Left cardiac atrium (tissue), 4 donors: ENCODE measurements at regions not wholly inside any gene's neighbourhood (a gene's known extent, or its start where the extent isn't known, plus 50 kb on each side); places are given as distances from the start of the nearest gene placed in this dataset.
"Not testable (repeated sequence)": the region's sequence is repeated elsewhere in the genome, so short reads cannot be mapped to it uniquely, and the experiment has no call there.

ENCODE experiments used
- ATAC-seq, 2 donors: fragments of 200-7000 bp; cut with Tn5 transposase; one replicate each; pipeline ENCODE4 v1.9.1; 2020; ENCODE audit warnings: mild to moderate bottlenecking in 2 of 2, moderate library complexity in 2 of 2
- DNase-seq: peaks from one replicate; pipeline ENCODE4 v3.0.0-alpha.2; 2020
- intact Hi-C, 2 donors: fragments of 100-400 bp; cut with DNase I; formaldehyde crosslinking; loops; one replicate each; pipeline versions ENCODE4 v1.14.1 to v1.15.1; 2022 to 2023
- donor health status: DM: no; HTN: yes; CAD: no.
- donor health status: DM: no; HTN: yes; CAD: no; lungs with severe emphysema.
- donor health status: DM: yes; HTN: yes; CAD: no.
- donor health status: Dilated cardiomyopathy.

DNA sequence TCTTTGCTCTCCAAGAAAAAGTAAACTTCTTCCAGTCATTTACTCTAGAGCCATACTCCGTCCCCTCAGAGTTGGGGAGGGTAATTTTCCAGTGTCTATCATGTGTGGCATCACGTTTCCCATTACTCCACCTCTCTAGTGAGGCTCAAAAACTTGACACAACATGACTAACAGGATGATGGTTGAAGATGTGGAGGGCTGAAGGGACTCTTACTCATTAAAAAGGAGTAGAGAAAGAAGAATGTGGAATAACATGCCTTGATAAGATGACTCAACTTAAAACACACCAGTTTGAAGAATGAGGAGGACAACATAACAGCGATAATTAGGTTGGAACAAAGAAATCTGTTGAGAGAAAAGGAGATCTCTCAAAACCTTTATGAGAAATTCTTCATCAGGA lies 894.3 kb downstream of the OTOL1 start:
- ATAC-seq (no peak), DNase-seq (no peak)
- intact Hi-C loops: no loop called here

- DNase-seq: no peak
- intact Hi-C loops: no loop called here
- no peak for ATAC-seq
Measured at GRCh38 chr3:162391301-162391700, 894.7 kb downstream of the OTOL1 start.

DNA sequence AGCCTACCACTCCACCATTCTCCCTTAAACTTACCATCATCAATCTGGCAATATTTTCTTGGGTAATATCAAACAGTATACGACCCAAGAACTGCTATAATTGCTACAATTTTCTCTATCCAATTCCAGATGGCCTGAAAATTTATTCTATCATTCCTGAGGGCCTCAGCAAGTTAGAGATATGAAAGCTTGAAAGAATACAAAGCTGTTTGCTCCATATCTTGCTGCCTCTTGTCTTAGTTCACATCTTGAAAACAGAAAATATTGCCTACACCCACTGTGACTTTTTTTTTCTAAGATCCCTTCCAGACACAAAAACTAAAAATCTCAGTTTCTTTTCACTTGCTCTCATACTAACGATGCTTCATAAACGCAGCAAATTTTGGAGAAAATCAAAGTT lies 898.9 kb downstream of the OTOL1 start:
- intact Hi-C loops: no loop called here
- ATAC-seq: no peak
- DNase-seq: no peak

GRCh38 chr3:162398554-162398953 lies 901.9 kb downstream of the OTOL1 start:
- ATAC-seq (peak; percentile 50 to 59), DNase-seq (no peak)
- intact Hi-C loops: no loop called here

DNA sequence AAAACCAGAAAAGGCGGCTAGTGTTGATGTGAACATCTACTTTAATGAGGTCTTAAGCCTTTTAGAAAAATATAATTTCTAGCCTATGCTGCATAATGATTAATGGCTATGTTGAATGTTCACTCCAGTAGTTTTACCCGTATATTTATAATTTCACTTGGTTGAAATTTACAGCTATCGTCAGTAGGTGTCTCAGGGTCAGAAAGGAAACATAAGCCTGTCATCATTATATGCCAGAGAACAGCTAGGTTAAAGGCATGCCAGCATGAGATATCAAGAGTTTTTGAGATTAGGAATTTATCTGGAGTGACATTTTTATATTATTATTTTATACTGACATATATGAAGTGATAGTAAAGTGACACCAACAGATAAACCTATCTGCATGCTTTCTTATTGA lies 904.1 kb downstream of the OTOL1 start:
- DNase-seq: no peak
- intact Hi-C loops: no loop called here
- ATAC-seq: no peak

GRCh38 chr3:162411556-162411955 lies 914.9 kb downstream of the OTOL1 start:
- ATAC-seq, intact Hi-C loops, DNase-seq: not testable (repeated sequence)

- no peak for ATAC-seq
- intact Hi-C loops: no loop called here
- DNase-seq: no peak
Measured at GRCh38 chr3:162421721-162422120, 925.1 kb downstream of the OTOL1 start.

GRCh38 chr3:162428192-162428591 lies 931.6 kb downstream of the OTOL1 start:
- DNase-seq: no peak
- ATAC-seq: no peak
- intact Hi-C loops: no loop called here

DNA sequence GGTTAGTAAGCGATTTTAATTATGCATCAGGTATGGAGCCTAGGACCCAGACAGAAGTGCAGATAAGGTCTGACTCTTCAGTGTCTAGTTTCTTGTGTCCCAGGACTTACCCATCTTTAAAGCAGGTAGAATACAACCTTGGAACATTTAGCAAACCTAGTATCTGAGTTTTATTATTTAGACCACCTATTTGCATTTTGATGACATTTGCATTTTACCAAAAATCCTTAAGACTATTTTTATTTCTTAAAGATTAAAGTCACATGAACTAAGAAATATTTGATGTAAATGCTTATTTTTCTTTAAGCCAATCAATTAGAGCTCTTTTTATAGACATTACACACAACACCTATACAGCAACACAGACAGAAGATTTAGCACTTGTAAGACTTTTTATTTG lies 939.1 kb downstream of the OTOL1 start:
- intact Hi-C loops: no loop called here
- no peak for DNase-seq
- no peak for ATAC-seq

DNA sequence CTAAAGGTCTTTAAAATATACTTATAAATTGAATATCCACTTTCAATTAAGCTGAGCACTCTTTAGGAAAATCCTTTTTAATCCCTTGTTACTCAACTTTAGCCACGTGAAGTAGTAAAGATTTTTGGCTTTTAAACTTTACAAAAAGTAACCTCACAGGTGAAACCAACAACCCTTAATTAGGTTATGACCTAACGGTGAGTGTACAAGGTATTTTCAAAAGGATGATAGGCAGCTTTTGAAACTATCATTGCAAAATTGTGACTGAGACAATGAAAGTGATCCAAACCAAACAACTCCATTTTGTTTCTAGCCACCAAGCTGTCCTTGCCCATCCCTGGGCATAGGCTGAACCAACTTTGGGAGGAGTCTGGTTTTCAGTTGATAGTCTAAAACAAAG lies 940.2 kb downstream of the OTOL1 start:
- ATAC-seq: no peak
- intact Hi-C loops: no loop called here

DNA sequence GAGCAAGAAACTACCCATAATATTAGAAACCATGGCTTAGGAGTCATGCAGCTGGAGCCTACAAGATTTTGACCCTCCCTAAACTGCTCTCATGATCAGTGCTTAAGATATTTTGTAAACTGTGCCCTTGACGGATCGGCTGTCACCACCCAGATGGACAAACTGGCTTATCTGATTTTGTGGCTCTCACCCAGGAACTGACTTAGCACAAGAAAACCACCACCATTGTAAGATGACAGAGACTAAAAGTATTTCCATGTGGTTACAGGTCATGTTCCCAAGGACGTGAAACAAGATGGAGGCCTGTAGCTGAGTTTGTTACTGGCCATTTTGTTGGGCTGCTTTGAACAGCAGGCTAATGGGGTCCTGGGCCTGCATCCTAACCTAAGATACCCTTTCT lies 940.9 kb downstream of the OTOL1 start:
- no peak for ATAC-seq
- no peak for DNase-seq
- intact Hi-C loops: no loop called here

More for the DNA sequence above, 940.2 kb downstream of the OTOL1 start:
- DNase-seq: no peak

DNA sequence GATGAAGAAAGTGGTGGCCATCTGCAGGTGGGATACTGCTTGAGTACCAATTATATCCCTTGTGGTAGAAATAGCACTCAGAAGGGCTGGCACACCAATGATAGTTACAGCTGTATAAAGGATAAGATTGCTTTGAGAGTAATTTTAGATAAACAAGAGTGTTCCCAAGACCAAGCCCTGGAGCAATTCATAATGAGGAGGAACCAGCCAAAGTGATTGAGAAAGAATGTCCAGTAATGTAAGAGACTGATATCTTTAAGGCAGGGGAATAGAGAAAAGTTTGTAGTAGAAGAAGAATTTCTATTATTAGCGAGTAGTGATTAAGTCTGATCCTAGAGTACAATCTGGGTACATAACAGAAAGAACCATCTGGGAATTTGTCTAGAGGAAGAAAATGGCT lies 945.1 kb downstream of the OTOL1 start:
- DNase-seq (no peak), ATAC-seq (no peak)
- intact Hi-C loops: no loop called here

- DNase-seq (no peak), ATAC-seq (no peak)
- intact Hi-C loops: no loop called here
Measured at GRCh38 chr3:162443376-162443775, 946.8 kb downstream of the OTOL1 start.

- intact Hi-C loops: no loop called here
- ATAC-seq (no peak), DNase-seq (no peak)
Measured at GRCh38 chr3:162468791-162469190, 972.2 kb downstream of the OTOL1 start.

DNA sequence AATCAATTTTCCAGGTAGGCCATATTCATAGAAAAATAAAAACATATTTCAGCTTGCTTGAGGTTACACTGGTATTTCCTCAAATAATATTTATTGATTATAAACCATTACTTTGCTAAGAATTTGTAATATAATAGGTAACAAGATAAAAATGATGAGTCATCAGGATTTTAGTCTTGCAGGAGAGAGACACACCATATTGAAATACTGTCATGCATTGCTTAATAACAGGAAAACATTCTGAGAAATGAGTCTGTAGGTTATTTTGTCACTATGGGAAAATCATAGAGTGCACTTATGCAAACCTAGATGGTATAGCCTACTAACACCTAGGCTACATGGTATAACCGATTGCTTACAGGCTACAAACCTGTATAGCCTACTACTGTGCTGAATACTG lies 990.5 kb downstream of the OTOL1 start:
- DNase-seq: no peak

DNA sequence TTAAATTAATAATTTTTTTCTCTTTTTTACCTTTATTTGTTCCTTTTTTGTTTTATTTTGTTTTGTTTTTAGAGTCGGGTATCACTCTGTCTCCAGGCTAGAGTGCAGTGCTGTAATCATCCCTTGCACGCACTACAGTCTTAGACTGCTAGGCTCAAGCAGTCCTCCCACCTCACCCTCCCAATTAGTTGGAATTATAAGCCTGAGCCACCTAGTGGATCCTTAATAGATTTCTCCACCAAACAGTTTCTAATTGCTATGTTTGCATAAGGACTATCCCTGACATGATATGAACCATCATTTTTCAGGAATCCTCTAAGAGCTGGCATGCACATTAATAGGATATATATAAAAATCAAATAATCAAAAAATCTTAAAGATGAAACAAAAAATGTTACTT lies 993.2 kb downstream of the OTOL1 start:
- ATAC-seq: no peak
- no peak for DNase-seq
- intact Hi-C loops: no loop called here

More for the DNA sequence above, 990.5 kb downstream of the OTOL1 start:
- intact Hi-C loops: no loop called here
- ATAC-seq: no peak

- DNase-seq: no peak
- no peak for ATAC-seq
- intact Hi-C loops: no loop called here
Measured at GRCh38 chr3:162491952-162492351, 995.3 kb downstream of the OTOL1 start.

DNA sequence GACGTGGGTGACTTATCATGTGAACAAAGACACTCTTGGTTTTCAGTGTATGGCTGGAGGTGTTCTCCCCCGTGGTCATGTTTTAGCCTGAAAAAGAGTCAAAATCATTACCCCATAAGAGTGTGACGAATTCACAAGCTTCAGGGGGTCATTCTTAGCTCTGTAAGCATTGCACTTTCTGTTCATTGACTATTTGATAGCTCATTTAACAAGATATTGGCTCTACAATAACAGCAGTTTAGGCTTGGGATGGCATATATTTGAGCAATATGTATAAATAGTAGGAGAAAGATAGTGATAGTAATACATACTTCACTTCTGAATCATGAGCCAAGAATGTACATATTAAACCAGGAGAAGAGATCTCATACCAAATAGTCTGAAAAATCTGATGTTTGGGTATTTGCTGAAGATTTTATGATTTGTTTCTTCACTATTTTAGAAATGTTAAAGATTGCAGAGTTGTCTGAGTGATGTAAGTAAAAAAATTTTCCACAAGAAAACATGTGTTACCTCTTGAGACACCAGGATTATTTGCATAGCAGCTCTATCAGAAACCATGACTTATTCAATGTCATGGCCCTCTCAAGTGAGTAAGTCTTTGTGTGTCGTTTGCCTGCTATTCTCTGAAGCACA lies 996.0 kb downstream of the OTOL1 start:
- DNase-seq (no peak), ATAC-seq (no peak)
- intact Hi-C loops: no loop called here

- ATAC-seq (no peak), DNase-seq (no peak)
- intact Hi-C loops: no loop called here
Measured at GRCh38 chr3:162498626-162499025, 1002.0 kb downstream of the OTOL1 start.

DNA sequence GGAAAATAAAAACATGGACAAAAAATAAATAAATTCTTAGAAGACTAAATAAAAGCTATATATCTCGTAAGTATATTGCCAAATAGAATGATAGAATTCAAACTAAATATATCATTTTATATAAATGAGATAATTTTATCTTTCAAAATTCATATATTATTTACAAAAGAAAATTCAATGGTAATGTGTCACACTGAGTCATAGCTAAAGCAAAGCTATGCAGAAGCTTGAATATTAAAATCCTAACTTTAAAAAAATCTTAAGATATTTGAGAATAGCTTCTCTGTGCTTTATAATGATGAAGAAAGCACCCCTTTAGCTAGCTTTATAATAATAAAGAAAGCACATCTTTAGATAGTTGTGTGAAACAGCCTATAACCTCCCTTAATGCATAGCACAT lies 1010.8 kb downstream of the OTOL1 start:
- no peak for DNase-seq
- ATAC-seq: no peak
- intact Hi-C loops: no loop called here

DNA sequence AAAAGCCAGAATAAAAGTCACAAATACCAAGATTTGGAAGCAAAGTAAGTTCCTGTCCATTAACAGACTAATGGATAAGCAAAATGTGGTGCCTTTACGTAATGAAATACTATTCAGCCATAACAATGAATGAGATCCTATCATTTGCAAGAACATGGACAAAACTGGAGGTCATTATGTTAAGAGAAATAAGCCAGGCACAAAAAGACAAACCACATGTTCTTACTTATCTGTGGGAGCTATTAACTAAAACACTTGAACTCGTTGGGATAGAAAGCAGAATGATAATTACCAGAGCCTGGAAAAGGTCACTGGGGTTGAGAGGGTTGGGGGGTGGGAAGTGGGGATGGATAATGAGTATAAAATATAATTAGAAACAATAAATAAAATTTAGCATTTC lies 1015.9 kb downstream of the OTOL1 start:
- intact Hi-C loops: no loop called here
- ATAC-seq (no peak), DNase-seq (no peak)

- no peak for ATAC-seq
- no peak for DNase-seq
- intact Hi-C loops: no loop called here
Measured at GRCh38 chr3:162517110-162517509, 1020.5 kb downstream of the OTOL1 start.
